ENCODE measurements at regions not wholly inside any gene's neighbourhood (a gene's known extent, or its start where the extent isn't known, plus 50 kb on each side); places are given as distances from the start of the nearest gene placed in this dataset.

DNA sequence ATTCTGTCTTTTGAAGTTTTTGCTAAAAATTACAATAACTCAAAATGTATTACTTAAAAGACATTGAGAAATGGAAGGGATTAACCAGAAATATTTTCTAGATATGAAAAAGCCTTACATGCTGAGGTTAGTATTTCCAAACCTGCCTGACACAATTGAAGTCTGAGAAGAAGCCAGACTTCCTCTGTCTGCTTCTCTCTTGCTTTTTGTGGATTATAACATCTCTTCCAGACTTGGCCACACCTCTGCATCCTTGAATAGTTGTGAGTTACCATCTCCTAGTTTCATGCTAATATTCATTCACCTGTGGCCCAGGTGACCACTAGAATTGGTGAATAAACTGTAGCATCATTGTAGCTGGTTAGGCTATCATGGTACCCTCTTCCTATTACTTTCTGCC, 497.6 kb downstream of the SLC16A7 start:
- no peaks in the 10 kb centered on the region for H3K9me3 ChIP-seq
- H3K4me3 ChIP-seq = no peak overlapping the region
- no peaks in the 10 kb centered on the region for H3K27me3 ChIP-seq
- DNase-seq (ENCODE audit: low spot score in 2 of 2) = no peak
- no peak overlapping the region for H3K27ac ChIP-seq
- no peaks in the 10 kb centered on the region for H3K4me1 ChIP-seq
- no peaks in the 10 kb centered on the region for H3K36me3 ChIP-seq
- TF ChIP-seq POLR2A (IDR thresholded peaks at IDR 0.05) = no peak
- TF ChIP-seq, protein P1, sequence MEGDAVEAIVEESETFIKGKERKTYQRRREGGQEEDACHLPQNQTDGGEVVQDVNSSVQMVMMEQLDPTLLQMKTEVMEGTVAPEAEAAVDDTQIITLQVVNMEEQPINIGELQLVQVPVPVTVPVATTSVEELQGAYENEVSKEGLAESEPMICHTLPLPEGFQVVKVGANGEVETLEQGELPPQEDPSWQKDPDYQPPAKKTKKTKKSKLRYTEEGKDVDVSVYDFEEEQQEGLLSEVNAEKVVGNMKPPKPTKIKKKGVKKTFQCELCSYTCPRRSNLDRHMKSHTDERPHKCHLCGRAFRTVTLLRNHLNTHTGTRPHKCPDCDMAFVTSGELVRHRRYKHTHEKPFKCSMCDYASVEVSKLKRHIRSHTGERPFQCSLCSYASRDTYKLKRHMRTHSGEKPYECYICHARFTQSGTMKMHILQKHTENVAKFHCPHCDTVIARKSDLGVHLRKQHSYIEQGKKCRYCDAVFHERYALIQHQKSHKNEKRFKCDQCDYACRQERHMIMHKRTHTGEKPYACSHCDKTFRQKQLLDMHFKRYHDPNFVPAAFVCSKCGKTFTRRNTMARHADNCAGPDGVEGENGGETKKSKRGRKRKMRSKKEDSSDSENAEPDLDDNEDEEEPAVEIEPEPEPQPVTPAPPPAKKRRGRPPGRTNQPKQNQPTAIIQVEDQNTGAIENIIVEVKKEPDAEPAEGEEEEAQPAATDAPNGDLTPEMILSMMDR (IDR thresholded peaks at IDR 0.05) = no peak
- TF ChIP-seq EP300 (IDR thresholded peaks at IDR 0.05) = no peak

DNA sequence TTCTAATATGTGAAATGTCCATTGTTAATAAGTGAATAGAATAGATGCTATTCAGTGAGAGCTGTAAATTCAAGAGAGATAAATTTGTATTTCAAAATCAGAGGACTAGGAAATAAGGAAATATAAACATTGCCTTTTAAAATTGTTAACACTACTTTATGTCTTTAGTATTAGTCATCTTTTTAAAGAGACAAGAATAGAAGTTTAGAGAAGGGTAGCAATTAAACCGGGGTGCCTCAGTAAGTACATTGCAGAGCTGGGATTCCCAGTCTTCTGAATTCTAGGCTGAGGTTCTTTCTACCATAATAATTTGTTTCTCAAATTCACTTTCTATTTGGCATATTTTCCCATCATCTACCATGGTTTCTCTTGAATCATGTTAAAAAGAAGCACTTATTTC, 498.6 kb downstream of the SLC16A7 start:
- Histone ChIP-seq H3K27ac (no peak overlapping the region), H3K36me3 (no peaks in the 10 kb centered on the region), H3K4me1 (no peaks in the 10 kb centered on the region), H3K4me3 (no peak overlapping the region), H3K9me3 (peaks cover 0 to 5% (median 0%) of the 10 kb centered on the region in 4 donors), H3K27me3 (no peaks in the 10 kb centered on the region)
- DNase-seq (ENCODE audit: low spot score in 2 of 2) = no peak
- no peak for TF ChIP-seq EP300 (IDR thresholded peaks at IDR 0.05)
- TF ChIP-seq, protein P1 (IDR thresholded peaks at IDR 0.05) = no peak
- no peak for TF ChIP-seq POLR2A (IDR thresholded peaks at IDR 0.05)
- 41 to 62% methylated on average over 1 of the region's 1 CpG for WGBS, 2 donors

GRCh38 chr12:60096727-60097126, 500.9 kb downstream of the SLC16A7 start:
- Histone ChIP-seq H3K4me1 (no peaks in the 10 kb centered on the region), H3K27ac (no peak overlapping the region), H3K4me3 (no peak overlapping the region), H3K9me3 (peaks cover 0 to 12% (median 0%) of the 10 kb centered on the region in 4 donors), H3K27me3 (no peaks in the 10 kb centered on the region), H3K36me3 (no peaks in the 10 kb centered on the region)
- 84 to 89% methylated on average over 4 of the region's 4 CpGs for WGBS, 2 donors
- DNase-seq (ENCODE audit: low spot score in 2 of 2) = no peak
- TF ChIP-seq EP300 (IDR thresholded peaks at IDR 0.05) (no peak), POLR2A (IDR thresholded peaks at IDR 0.05) (no peak)
- TF ChIP-seq, protein P1 (IDR thresholded peaks at IDR 0.05) = no peak

DNA sequence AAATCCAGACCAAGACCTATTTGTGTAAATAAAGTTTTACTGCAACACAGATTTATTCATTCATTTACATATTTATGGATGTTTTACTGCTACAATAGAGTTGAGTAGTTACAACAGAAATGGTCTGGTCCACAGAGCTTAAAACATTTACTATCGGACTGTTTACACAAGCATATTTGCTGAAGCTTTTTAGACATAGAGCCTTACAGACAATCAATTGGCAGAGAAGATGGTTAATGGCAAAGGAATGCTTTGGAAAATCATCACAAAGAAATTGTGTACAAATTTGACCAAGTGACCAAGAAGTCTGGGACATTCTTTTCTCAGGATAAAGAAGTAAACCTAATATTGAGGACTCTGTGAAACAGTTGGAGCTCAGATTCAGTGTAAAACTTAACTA, 504.3 kb downstream of the SLC16A7 start:
- Histone ChIP-seq H3K4me1 (no peaks in the 10 kb centered on the region), H3K36me3 (no peaks in the 10 kb centered on the region)
- WGBS, 2 donors = 86 to 90% methylated on average over 1 of the region's 1 CpG

DNA sequence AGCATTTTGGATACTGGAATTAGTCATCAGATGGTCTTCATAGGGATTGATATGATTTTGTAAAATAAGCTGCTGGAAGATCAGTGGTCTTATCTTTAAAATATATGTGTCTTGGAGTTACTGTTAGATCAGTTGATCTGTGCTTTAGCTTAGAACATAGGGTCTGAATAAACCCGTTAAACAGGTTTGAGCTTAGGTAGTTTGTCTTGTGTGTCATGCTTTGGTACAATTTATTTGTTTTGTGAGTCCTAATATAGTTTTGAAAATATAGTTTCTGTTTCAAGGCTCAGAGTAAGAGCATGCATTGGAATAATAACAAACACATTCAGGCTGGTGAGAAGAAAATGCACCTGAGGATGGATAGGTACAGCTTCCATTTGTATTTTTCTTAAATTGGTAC, 505.0 kb downstream of the SLC16A7 start:
- Histone ChIP-seq H3K9me3 (peaks cover 0 to 12% (median 0%) of the 10 kb centered on the region in 4 donors), H3K27ac (no peak overlapping the region), H3K4me1 (no peaks in the 10 kb centered on the region), H3K27me3 (no peaks in the 10 kb centered on the region), H3K36me3 (no peaks in the 10 kb centered on the region), H3K4me3 (no peak overlapping the region)
- no peak for TF ChIP-seq EP300 (IDR thresholded peaks at IDR 0.05)
- no peak for TF ChIP-seq POLR2A (IDR thresholded peaks at IDR 0.05)
- TF ChIP-seq, protein P1 (IDR thresholded peaks at IDR 0.05) = no peak
- no peak for DNase-seq (ENCODE audit: low spot score in 2 of 2)
- WGBS, 2 donors = 96% methylated on average over 1 of the region's 1 CpG

More for the DNA sequence above, 504.3 kb downstream of the SLC16A7 start:
- H3K27ac ChIP-seq = no peak overlapping the region
- H3K27me3 ChIP-seq = no peaks in the 10 kb centered on the region
- no peak overlapping the region for H3K4me3 ChIP-seq
- H3K9me3 ChIP-seq = peaks cover 0 to 12% (median 0%) of the 10 kb centered on the region in 4 donors
- TF ChIP-seq POLR2A (IDR thresholded peaks at IDR 0.05) (no peak), EP300 (IDR thresholded peaks at IDR 0.05) (no peak)
- TF ChIP-seq, protein P1 (IDR thresholded peaks at IDR 0.05) = no peak
- no peak for DNase-seq (ENCODE audit: low spot score in 2 of 2)
